SK-N-SH (cell line): ENCODE measurements at regions not wholly inside any gene's neighbourhood (a gene's known extent, or its start where the extent isn't known, plus 50 kb on each side); places are given as distances from the start of the nearest gene placed in this dataset.

Experiments
- CTCF ChIP-seq: fragments of 200-600 bp; sonication (generic); IDR thresholded peaks from 2 replicates; pipeline ENCODE4 v1.6.1; 2017; ENCODE audit warnings: antibody characterized with exemption, mild to moderate bottlenecking, moderate library complexity
- NFIC ChIP-seq: IDR thresholded peaks from 2 replicates; pipeline ENCODE4 v1.4.0; 2012; ENCODE audit warnings: borderline replicate concordance
- REST ChIP-seq: IDR thresholded peaks from 2 replicates; pipeline ENCODE4 v1.6.1; 2012; ENCODE audit warnings: mild to moderate bottlenecking, low read depth, low read length, moderate library complexity
- SIN3A ChIP-seq: IDR thresholded peaks from 2 replicates; pipeline ENCODE4 v1.6.1; 2012; ENCODE audit warnings: low read depth, mild to moderate bottlenecking, low read length, moderate library complexity, borderline replicate concordance
- TAF1 ChIP-seq: IDR thresholded peaks from 2 replicates; pipeline ENCODE4 v1.6.1; 2012; ENCODE audit warnings: low read depth, mild to moderate bottlenecking, low read length, moderate library complexity, borderline replicate concordance

GRCh38 chr10:42939237-42939636, 137.6 kb upstream of the RET start:
- TF ChIP-seq NFIC (no peak), CTCF (no peak), TAF1 (no peak), REST (no peak), SIN3A (no peak)
